HG03571 (cell line): ENCODE measurements at regions not wholly inside any gene's neighbourhood (a gene's known extent, or its start where the extent isn't known, plus 50 kb on each side); places are given as distances from the start of the nearest gene placed in this dataset.

Experiments
- ATAC-seq: cut with Tn5 transposase; IDR thresholded peaks from one replicate; pipeline ENCODE4 v1.9.1; 2021; ENCODE audit not compliant: unreplicated experiment

DNA sequence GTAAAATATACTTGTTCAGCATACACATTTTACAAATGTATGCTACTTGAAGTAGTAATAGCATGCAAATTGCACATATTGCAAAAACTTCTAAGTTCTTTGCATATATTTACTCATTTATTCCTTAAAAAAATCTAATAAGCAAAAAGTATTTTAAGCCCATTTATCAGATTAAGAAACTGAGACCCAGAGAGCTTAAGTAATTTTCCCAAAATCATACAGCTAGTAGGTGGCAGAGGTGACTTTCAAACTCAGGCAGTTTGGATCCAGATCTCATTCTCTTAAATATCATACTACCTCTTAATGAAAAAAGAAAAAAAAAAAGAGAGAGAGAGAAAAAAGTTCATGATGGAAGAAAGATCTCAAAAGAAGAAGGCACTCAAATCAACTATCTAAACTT is 157.9 kb downstream of the RPS12 start:
- ATAC-seq = no peak

- ATAC-seq = no peak
Observed at GRCh38 chr6:132972971-132973370, 158.6 kb downstream of the RPS12 start.

- ATAC-seq = no peak
Observed at GRCh38 chr6:132973514-132973993, 159.2 kb downstream of the RPS12 start.

GRCh38 chr6:132974122-132974521 is 159.8 kb downstream of the RPS12 start:
- ATAC-seq = no peak

DNA sequence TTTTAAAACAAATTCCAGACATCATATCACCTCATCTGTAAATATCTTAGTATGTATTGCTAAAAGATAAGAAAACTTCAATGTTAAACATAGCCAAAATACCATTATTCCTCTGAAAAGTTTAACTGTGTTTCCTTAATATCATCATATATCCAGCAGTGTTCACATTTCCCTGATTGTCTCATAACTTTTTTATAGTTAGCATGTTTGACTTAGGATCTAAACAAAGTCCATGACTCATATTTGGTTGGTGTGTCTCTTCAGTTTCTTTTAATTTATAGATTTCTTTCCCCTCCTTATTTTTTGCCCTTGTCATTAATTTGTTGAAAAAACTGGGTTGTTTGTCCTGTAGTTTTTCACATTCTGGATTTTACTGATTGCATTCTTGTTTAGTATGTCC is 163.0 kb downstream of the RPS12 start:
- ATAC-seq = no peak

DNA sequence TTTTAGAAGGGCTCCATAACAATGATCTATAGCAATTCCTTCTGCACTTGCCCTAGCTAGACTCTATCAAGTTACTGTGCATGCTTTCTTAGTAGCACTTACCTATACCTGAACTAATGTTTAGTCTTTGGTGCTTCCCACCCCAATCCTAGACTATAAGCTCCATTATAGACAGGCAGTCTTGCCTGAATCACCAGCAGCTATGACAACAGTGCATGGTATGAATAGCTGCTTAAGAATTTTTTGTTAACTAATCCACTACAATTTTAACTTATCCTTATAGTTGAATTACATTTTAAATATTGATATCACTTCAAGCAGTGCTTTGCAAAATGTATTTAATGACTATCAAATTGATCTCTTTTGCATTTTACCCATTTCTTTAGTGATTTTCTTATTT is 164.3 kb downstream of the RPS12 start:
- ATAC-seq = no peak

DNA sequence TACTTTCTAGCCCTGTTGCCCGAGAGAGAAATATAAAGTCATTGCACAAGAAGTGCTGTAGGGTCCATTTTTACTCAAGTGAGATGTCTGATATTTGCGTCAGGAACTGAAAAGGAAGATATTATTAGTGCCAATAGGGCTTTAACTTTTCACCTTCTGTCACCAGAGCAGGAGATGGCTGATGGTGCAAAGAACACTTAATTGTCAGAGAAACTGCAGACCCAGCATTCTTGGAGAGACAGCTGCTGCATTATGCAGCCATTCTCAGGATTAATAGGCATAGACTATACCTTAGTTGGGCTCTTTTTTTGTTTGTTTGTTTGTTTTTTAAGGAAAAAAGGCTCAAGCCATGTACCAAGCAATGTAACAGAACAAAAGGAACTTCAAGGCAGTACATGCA is 179.4 kb downstream of the RPS12 start:
- no peak for ATAC-seq

GRCh38 chr6:132995009-132995408 is 180.6 kb downstream of the RPS12 start:
- ATAC-seq = no peak

GRCh38 chr6:132995432-132995831 is 181.1 kb downstream of the RPS12 start:
- ATAC-seq = no peak

DNA sequence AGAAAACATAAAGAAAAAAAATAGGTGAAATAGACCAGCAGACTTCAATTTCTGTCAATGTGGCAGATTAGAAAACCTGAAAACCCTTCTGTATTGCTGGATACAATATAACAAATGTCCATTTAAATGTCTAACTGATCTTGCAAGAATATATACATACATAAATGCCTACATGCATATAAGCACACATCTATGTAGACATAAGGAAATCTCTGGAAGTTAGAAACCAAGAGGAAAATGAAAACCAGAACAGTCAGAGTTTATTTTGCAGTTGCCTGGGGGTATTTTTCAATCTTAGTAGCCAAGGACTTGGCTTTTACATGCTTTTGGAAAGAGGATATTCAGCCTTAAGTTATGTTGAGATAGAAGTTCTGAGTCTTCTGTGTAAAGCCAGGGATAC is 184.0 kb downstream of the RPS12 start:
- no peak for ATAC-seq

DNA sequence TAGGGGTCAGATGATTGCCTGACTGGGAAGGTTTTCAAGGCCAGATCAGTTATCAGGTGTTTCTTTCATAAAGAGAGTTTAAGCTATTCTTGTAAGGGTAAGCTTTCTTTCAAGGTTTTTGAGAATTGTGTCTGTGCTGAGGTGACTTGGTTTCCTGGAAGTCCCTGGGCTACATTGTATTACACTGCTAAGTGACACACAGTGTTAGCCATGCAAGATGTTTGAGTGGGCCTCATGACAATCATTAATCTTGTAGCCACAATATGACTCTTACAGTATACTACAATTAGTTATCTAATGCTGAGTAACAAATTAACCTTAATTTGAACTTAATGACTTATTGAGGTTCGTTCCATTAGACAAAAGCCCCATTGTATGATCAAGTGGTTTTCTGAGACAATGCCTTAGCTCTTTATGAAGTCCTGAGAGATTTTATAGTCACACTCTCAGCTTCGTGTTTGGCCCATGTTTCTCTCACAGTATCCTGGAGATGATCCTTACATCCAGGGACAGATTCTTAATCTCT is 186.7 kb downstream of the RPS12 start:
- ATAC-seq = no peak

DNA sequence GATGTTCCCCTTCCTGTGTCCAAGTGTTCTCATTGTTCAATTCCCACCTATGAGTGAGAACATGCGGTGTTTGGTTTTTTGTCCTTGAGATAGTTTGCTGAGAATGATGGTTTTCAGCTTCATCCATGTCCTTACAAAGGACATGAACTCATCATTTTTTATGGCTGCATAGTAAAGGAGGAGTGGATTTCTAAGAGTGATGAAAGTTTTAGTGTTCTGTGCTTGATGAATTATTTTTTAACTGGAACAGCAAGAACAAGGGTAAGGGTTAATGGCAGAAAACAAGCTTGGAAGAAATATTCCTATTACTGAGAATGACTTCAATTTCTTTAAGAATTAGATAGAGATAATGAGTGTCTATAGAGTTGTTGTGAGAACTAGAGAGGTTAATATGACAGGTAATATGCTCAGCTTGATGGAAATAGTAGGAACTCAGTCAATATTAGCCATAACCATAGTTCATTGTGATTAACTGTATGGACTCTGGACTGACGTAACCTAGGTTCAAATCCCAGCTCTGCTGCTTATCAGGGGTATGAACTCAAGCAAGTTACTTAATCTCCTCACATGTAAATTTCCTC is 190.0 kb downstream of the RPS12 start:
- ATAC-seq = no peak

DNA sequence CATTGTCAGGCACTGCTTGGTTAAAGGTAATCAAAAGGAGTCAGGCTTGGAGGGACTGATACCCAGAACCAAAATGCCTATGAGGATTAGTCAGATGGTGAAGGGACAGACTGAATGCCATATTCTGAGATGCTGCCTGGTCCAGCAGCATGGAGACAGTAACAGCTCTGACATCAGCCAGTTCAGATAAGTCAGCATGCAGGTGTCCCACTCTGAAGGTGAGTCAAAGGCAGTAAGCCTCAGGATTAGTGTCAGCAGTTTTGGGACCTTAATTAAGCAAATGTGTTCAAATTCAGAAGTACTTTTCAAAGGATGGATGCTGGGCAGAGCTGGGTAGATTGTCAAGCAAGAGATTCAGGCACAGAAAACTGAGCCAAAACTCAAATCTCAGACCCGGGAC is 198.4 kb downstream of the RPS12 start:
- no peak for ATAC-seq

- no peak for ATAC-seq
Observed at GRCh38 chr6:133016631-133017030, 202.3 kb downstream of the RPS12 start.

GRCh38 chr6:133017581-133017980 is 203.2 kb downstream of the RPS12 start:
- no peak for ATAC-seq

DNA sequence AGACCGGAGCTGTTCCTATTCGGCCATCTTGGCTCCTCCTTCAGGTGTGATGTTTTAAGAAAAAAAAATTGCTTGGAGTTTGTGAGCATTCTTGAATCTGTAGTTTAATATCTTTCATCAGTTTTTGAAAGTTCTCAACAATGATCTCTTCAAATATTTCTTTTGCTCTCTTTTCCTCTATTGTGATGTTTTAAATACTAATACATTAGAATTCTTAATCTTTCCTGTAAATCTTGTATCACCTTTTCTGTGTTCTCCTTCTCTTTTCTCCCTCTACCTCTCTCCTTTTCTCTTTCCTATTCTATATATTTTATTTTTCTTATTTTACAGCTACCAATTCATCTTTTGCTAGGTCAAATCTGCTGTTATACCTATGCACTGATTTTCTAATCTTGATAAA is 212.3 kb downstream of the RPS12 start:
- ATAC-seq = no peak

- ATAC-seq = no peak
Observed at GRCh38 chr6:133033263-133033662, 207.9 kb upstream of the EYA4 start.

GRCh38 chr6:133034509-133035206 is 206.5 kb upstream of the EYA4 start:
- ATAC-seq = no peak

DNA sequence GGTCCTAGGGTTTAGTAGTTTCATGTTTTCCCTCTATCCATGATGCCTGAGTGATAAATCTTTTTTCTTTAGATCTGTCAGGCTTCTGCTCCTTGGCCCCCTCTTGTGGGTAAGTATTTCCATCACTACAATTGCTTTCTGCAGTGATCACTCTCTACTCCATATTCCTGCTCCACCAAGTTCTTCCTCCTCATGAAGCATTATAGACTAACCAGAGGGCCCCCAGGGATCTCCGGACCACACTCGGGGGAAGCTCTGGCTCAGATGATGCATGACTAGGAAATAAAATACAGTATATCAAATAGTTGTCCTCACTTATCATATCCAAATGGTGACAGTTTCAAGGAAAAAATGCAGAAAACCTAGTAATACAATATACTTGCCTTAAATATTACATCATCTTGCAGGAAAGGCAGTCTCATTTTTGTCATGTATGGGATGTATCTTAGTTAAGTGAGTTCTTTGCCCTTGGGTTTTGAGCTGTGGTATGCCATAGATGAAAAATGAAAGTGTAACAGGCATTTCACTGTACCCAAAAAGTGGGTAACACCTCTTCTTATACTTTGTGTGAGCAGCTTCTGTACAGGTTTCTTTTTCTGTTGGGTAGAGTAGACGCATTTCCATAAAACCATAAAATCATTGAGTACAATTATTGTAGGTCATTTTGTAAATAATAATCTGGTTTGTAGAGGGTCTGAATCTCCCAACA is 200.9 kb upstream of the EYA4 start:
- no peak for ATAC-seq

DNA sequence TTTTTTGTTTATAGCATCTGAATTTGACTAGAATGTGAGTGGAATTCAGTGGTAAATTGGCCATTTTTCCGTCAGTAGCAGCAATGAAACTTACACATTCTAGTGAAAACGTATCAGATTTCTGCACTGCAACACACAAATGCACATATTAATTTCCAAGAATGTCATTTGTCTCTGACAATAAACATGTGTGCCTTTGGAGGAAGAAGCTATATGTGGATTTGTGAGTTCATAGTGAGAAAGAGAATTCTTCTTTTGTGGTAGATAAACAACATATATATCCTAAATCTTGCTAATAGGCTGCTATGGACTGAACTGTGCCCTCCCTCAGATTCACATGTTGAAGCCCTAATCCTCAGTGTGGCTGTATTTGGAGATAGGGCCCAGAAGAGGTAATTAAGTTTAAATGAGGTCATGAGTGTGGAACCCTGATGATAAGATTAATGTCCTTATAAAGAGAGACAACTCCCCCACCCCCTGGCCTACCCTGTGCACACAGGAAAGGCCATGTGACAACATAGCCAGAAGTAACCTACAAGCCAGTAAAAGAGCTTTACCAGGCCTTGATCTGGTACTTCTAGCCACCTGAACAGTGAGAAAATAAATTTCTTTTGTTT is 200.2 kb upstream of the EYA4 start:
- ATAC-seq = no peak

DNA sequence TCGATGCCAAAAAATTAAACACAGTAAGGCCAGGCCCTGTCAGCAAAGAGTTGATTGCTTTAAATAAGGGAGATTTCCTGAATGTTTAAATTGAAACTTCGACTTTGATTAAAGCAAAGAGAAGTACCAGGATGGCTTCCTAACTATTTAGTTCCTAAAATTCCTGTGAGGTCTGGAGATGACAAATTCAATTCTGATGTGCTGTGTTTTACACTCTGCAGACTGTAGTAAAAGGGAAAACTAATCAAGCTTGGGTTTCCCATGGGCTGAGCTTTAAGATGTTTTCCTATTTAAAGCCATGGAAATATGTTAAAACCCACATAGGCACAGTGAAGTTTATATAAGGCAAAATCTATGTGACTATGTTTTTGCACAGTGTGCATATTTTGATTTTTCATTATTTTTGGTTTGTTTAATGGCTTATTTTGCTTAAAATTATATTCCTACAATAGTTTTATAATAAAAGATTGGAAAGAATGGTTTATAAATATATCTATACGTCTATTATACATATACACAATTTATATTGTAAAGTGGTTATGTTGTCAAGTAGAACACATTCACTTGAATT is 198.5 kb upstream of the EYA4 start:
- ATAC-seq = no peak
